ENCODE measurements at regions not wholly inside any gene's neighbourhood (a gene's known extent, or its start where the extent isn't known, plus 50 kb on each side); places are given as distances from the start of the nearest gene placed in this dataset.

GRCh38 chr2:59583173-59583765, 970.2 kb downstream of the BCL11A start:
- no peak for DNase-seq (ENCODE audit: low read depth in 2 of 2)

GRCh38 chr2:59578349-59578748, 975.1 kb downstream of the BCL11A start:
- no peak for DNase-seq (ENCODE audit: low read depth in 2 of 2)

- DNase-seq (ENCODE audit: low read depth in 2 of 2): no peak
These were observed 978.3 kb downstream of the BCL11A start for GRCh38 chr2:59575191-59575590.

- DNase-seq (ENCODE audit: low read depth in 2 of 2): no peak
These were observed 981.2 kb downstream of the BCL11A start for GRCh38 chr2:59572227-59572626.

GRCh38 chr2:59570818-59571217, 982.6 kb downstream of the BCL11A start:
- no peak for DNase-seq (ENCODE audit: low read depth in 2 of 2)

- no peak for DNase-seq (ENCODE audit: low read depth in 2 of 2)
These were observed 984.3 kb downstream of the BCL11A start for GRCh38 chr2:59569124-59569523.

GRCh38 chr2:59568461-59568860, 985.0 kb downstream of the BCL11A start:
- DNase-seq (ENCODE audit: low read depth in 2 of 2): no peak

- no peak for DNase-seq (ENCODE audit: low read depth in 2 of 2)
These were observed 986.3 kb downstream of the BCL11A start for GRCh38 chr2:59567151-59567550.

GRCh38 chr2:59566739-59567138, 986.7 kb downstream of the BCL11A start:
- DNase-seq (ENCODE audit: low read depth in 2 of 2): no peak

GRCh38 chr2:59561281-59561680, 992.2 kb downstream of the BCL11A start:
- DNase-seq (ENCODE audit: low read depth in 2 of 2): no peak

- no peak for DNase-seq (ENCODE audit: low read depth in 2 of 2)
These were observed 992.7 kb downstream of the BCL11A start for GRCh38 chr2:59560769-59561168.

GRCh38 chr2:59540864-59541263, 1012.6 kb downstream of the BCL11A start:
- DNase-seq (ENCODE audit: low read depth in 2 of 2): no peak

GRCh38 chr2:59538398-59538911, 1015.0 kb downstream of the BCL11A start:
- DNase-seq (ENCODE audit: low read depth in 2 of 2): no peak

- no peak for DNase-seq (ENCODE audit: low read depth in 2 of 2)
These were observed 1020.6 kb downstream of the BCL11A start for GRCh38 chr2:59532808-59533207.

GRCh38 chr2:59530258-59530657, 1023.2 kb downstream of the BCL11A start:
- DNase-seq (ENCODE audit: low read depth in 2 of 2): no peak

- no peak for DNase-seq (ENCODE audit: low read depth in 2 of 2)
These were observed 1023.7 kb downstream of the BCL11A start for GRCh38 chr2:59529726-59530125.

- DNase-seq (ENCODE audit: low read depth in 2 of 2): no peak
These were observed 1024.9 kb downstream of the BCL11A start for GRCh38 chr2:59528525-59528924.

- no peak for DNase-seq (ENCODE audit: low read depth in 2 of 2)
These were observed 1050.5 kb downstream of the BCL11A start for GRCh38 chr2:59502981-59503380.

- no peak for DNase-seq (ENCODE audit: low read depth in 2 of 2)
These were observed 1062.5 kb downstream of the BCL11A start for GRCh38 chr2:59490994-59491393.

GRCh38 chr2:59490192-59490591, 1063.3 kb downstream of the BCL11A start:
- no peak for DNase-seq (ENCODE audit: low read depth in 2 of 2)

GRCh38 chr2:59484673-59485072, 1068.8 kb downstream of the BCL11A start:
- DNase-seq (ENCODE audit: low read depth in 2 of 2): no peak

GRCh38 chr2:59463426-59463825, 1090.0 kb downstream of the BCL11A start:
- DNase-seq (ENCODE audit: low read depth in 2 of 2): no peak

GRCh38 chr2:59462422-59463197, 1090.8 kb downstream of the BCL11A start:
- DNase-seq (ENCODE audit: low read depth in 2 of 2): no peak
